Sigmoid colon (tissue), 6 donors: ENCODE measurements at regions not wholly inside any gene's neighbourhood (a gene's known extent, or its start where the extent isn't known, plus 50 kb on each side); places are given as distances from the start of the nearest gene placed in this dataset.
"Not testable (repeated sequence)": the region's sequence is repeated elsewhere in the genome, so short reads cannot be mapped to it uniquely, and the experiment has no call there.

Experiments used
- DNase-seq: peaks from one replicate; pipeline ENCODE4 v3.0.0-alpha.2; 2019
- H3K27ac ChIP-seq, 4 donors: fragments of 200-600 bp; sonication (generic); one replicate each; pipeline ENCODE4 v1.5.1; 2016 to 2019; ENCODE audit warnings: mild to moderate bottlenecking in 1 of 4
- H3K27me3 ChIP-seq, 3 donors: fragments of 200-600 bp; sonication (generic); one replicate each; pipeline ENCODE4 v1.5.1; 2019; ENCODE audit warnings: mild to moderate bottlenecking in 1 of 3
- H3K36me3 ChIP-seq, 4 donors: fragments of 200-600 bp; sonication (generic); one replicate each; pipeline ENCODE4 v1.5.1; 2016 to 2019
- H3K4me1 ChIP-seq, 4 donors: fragments of 200-600 bp; sonication (generic); one replicate each; pipeline ENCODE4 v1.5.1; 2017 to 2019
- H3K4me3 ChIP-seq, 4 donors: fragments of 200-600 bp; sonication (generic); one replicate each; pipeline ENCODE4 v1.5.1; 2017 to 2019; ENCODE audit warnings: mild to moderate bottlenecking in 2 of 4, moderate library complexity in 1 of 4
- H3K9me3 ChIP-seq, 4 donors: fragments of 200-600 bp in 3 of 4; sonication (generic) in 3 of 4; one replicate each; pipeline versions ENCODE4 v1.5.1 to v1.6.1; 2013 to 2019
- CTCF ChIP-seq, 4 experiments: fragments of 450-650 bp in 3 of 4; fragments of 200-600 bp in 1 of 4; IDR thresholded peaks; one replicate each; pipeline ENCODE4 v1.5.1; 2016 to 2019; ENCODE audit warnings: antibody characterized with exemption in 4 of 4, mild to moderate bottlenecking in 3 of 4, moderate library complexity in 2 of 4
- EP300 ChIP-seq, 4 donors: sonication (generic); formaldehyde crosslinking; IDR thresholded peaks; one replicate each; pipeline ENCODE4 v1.6.1; 2017; ENCODE audit warnings: antibody characterized with exemption in 4 of 4
- POLR2A ChIP-seq, 2 donors: fragments of 450-650 bp; IDR thresholded peaks; one replicate each; pipeline ENCODE4 v1.6.1; 2016; ENCODE audit warnings: antibody characterized with exemption in 2 of 2, mild to moderate bottlenecking in 2 of 2, moderate library complexity in 2 of 2
- POLR2AphosphoS5 ChIP-seq, 4 donors: sonication (generic); formaldehyde crosslinking; IDR thresholded peaks; one replicate each; pipeline ENCODE4 v1.6.1; 2017; ENCODE audit warnings: antibody characterized with exemption in 4 of 4
- WGBS, 2 donors: extraction: QIAGEN DNeasy Blood & Tissue Kit; methylation state at CpG; one replicate each; pipeline ENCODE4 v1.1.7; 2013; 5-methylcytosine and 5-hydroxymethylcytosine counted together
- intact Hi-C: fragments of 100-400 bp; cut with DNase I; formaldehyde crosslinking; loops from one replicate; pipeline ENCODE4 v1.15.1; 2023
- donor health status: healthy with polysubstance abuse.
- donor health status: healthy.

DNA sequence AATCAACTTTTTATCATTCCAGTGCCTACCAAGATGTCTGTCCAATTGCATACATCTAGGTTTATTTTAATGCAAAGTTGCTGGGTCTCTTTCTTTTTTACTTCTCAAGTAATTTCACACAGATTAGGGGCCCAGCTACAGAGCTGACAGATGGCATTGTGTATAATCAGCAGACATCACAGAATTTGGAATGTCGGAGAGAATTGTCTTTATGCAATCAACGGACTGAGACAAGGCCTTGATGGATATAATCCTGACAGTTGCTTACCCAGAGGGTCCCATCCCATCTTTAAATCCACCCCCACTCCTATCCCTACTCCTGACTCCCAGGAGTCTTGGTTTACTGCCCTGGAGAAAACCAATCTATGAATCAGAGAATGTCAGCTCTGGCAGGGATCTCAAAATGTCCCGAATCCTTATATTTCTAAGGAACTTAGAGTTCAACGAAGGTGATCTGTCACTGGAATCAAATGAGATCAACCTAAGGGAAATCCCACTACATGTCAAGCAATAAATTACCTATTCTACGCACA, 142.0 kb downstream of the LRATD1 start:
- H3K9me3 ChIP-seq, result no peaks in the 10 kb centered on the region
- DNase-seq, result no peak
- TF ChIP-seq EP300 (IDR thresholded peaks at IDR 0.05) (no peak), CTCF (IDR thresholded peaks at IDR 0.05) (no peak), POLR2A (IDR thresholded peaks at IDR 0.05) (no peak), POLR2AphosphoS5 (IDR thresholded peaks at IDR 0.05) (no peak)
- no peaks in the 10 kb centered on the region for H3K36me3 ChIP-seq
- intact Hi-C loops, result no loop called here
- no peak overlapping the region for H3K27ac ChIP-seq
- peaks cover 0 to 10% (median 0%) of the 10 kb centered on the region in 4 donors for H3K4me1 ChIP-seq
- no peak overlapping the region for H3K4me3 ChIP-seq
- no peaks in the 10 kb centered on the region for H3K27me3 ChIP-seq
- whole genome bisulfite sequencing, 2 donors, result 89 to 91% methylated on average over 5 of the region's 5 CpGs

- H3K36me3 ChIP-seq, result no peaks in the 10 kb centered on the region
- no peaks in the 10 kb centered on the region for H3K27me3 ChIP-seq
- no peak for TF ChIP-seq EP300 (IDR thresholded peaks at IDR 0.05)
- TF ChIP-seq CTCF (IDR thresholded peaks at IDR 0.05), result no peak
- TF ChIP-seq POLR2AphosphoS5 (IDR thresholded peaks at IDR 0.05), result no peak
- TF ChIP-seq POLR2A (IDR thresholded peaks at IDR 0.05), result no peak
- no peak overlapping the region for H3K27ac ChIP-seq
- WGBS, 2 donors, result 0 to 47% methylated on average over 1 of the region's 1 CpG
- H3K9me3 ChIP-seq, result no peaks in the 10 kb centered on the region
- DNase-seq, result no peak
- intact Hi-C loops, result no loop called here
- H3K4me1 ChIP-seq, result peaks cover 0 to 10% (median 0%) of the 10 kb centered on the region in 4 donors
- no peak overlapping the region for H3K4me3 ChIP-seq
These were observed 143.7 kb downstream of the LRATD1 start for GRCh38 chr2:14776216-14776615.

- intact Hi-C loops, result no loop called here
- 88 to 89% methylated on average over 2 of the region's 2 CpGs for WGBS, 2 donors
These were observed 145.5 kb downstream of the LRATD1 start for GRCh38 chr2:14778015-14778414.

GRCh38 chr2:14779252-14779651, 146.7 kb downstream of the LRATD1 start:
- intact Hi-C loops, result no loop called here
- H3K27ac ChIP-seq, result no peak overlapping the region
- H3K4me3 ChIP-seq, result no peak overlapping the region
- DNase-seq, result no peak
- H3K27me3 ChIP-seq, result no peaks in the 10 kb centered on the region
- H3K4me1 ChIP-seq, result peaks cover 0 to under 1% (median 0%) of the 10 kb centered on the region in 4 donors
- no peaks in the 10 kb centered on the region for H3K36me3 ChIP-seq
- WGBS, 2 donors, result 73 to 84% methylated on average over 4 of the region's 4 CpGs
- no peaks in the 10 kb centered on the region for H3K9me3 ChIP-seq
- TF ChIP-seq EP300 (IDR thresholded peaks at IDR 0.05) (no peak), POLR2AphosphoS5 (IDR thresholded peaks at IDR 0.05) (no peak), CTCF (IDR thresholded peaks at IDR 0.05) (no peak), POLR2A (IDR thresholded peaks at IDR 0.05) (no peak)

More at GRCh38 chr2:14778015-14778414, 145.5 kb downstream of the LRATD1 start:
- H3K4me1 ChIP-seq, result peaks cover 0 to 10% (median 0%) of the 10 kb centered on the region in 4 donors
- no peak overlapping the region for H3K4me3 ChIP-seq
- H3K36me3 ChIP-seq, result no peaks in the 10 kb centered on the region
- no peaks in the 10 kb centered on the region for H3K9me3 ChIP-seq
- DNase-seq, result no peak
- no peak for TF ChIP-seq POLR2AphosphoS5 (IDR thresholded peaks at IDR 0.05)
- no peak for TF ChIP-seq EP300 (IDR thresholded peaks at IDR 0.05)
- no peak for TF ChIP-seq POLR2A (IDR thresholded peaks at IDR 0.05)
- TF ChIP-seq CTCF (IDR thresholded peaks at IDR 0.05), result no peak
- no peaks in the 10 kb centered on the region for H3K27me3 ChIP-seq
- no peak overlapping the region for H3K27ac ChIP-seq

GRCh38 chr2:14781142-14781541, 148.6 kb downstream of the LRATD1 start:
- H3K4me1 ChIP-seq, result no peaks in the 10 kb centered on the region
- no peak overlapping the region for H3K4me3 ChIP-seq
- WGBS, 2 donors, result 19 to 54% methylated on average over 4 of the region's 4 CpGs
- no peaks in the 10 kb centered on the region for H3K9me3 ChIP-seq
- no peaks in the 10 kb centered on the region for H3K36me3 ChIP-seq
- TF ChIP-seq CTCF (IDR thresholded peaks at IDR 0.05) (no peak), POLR2AphosphoS5 (IDR thresholded peaks at IDR 0.05) (no peak), POLR2A (IDR thresholded peaks at IDR 0.05) (no peak), EP300 (IDR thresholded peaks at IDR 0.05) (no peak)
- H3K27me3 ChIP-seq, result no peaks in the 10 kb centered on the region
- DNase-seq, result no peak
- intact Hi-C loops, result no loop called here
- H3K27ac ChIP-seq, result no peak overlapping the region

- DNase-seq, intact Hi-C loops: not testable (repeated sequence)
- 82 to 87% methylated on average over 9 of the region's 9 CpGs for WGBS, 2 donors
These were observed 156.3 kb downstream of the LRATD1 start for GRCh38 chr2:14788814-14789213.

More at GRCh38 chr2:14788814-14789213, 156.3 kb downstream of the LRATD1 start:
- H3K4me1 ChIP-seq, H3K27ac ChIP-seq, H3K9me3 ChIP-seq, H3K36me3 ChIP-seq, H3K27me3 ChIP-seq, H3K4me3 ChIP-seq: not testable (repeated sequence)
